ENCODE measurements at regions not wholly inside any gene's neighbourhood (a gene's known extent, or its start where the extent isn't known, plus 50 kb on each side); places are given as distances from the start of the nearest gene placed in this dataset.

DNA sequence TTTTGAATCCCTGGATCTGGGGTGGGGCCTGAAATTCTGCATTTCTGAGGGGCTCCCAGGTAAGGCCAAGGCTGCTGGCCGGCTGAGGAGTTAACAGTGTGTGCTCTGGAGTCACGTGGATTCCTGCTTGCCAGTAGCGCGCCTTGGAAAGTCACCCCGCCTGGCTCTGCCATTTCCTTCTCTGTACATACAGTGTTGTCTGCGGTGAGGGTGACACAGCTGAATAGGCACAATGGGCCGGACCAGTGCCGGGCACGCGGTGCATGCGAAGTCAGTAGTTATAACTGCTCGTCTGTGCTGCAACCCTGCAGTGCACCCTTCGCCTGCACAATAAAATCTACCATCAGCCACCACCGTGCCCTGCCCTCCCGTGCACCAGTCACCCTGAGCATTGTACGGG, 68.0 kb upstream of the EEPD1 start:
- Histone ChIP-seq H3K4me3 (ENCODE audit: low read length) (no peak overlapping the region), H2AFZ (ENCODE audit: low read depth, low read length) (no peak overlapping the region), H3K9me3 (ENCODE audit: insufficient read depth, low read length) (no peaks in the 10 kb centered on the region; the same call in 1 of the 2 replicates), H3K9ac (ENCODE audit: low read length) (no peak overlapping the region), H4K20me1 (ENCODE audit: insufficient read depth, low read length) (no peaks in the 10 kb centered on the region), H3K27ac (ENCODE audit: low read length) (no peak overlapping the region), H3K4me2 (ENCODE audit: low read length) (no peak overlapping the region), H3K27me3 (ENCODE audit: low read depth, low read length) (peaks cover 12% of the 10 kb centered on the region; the same call in 1 of the 2 replicates), H3K79me2 (ENCODE audit: low read length) (no peaks in the 10 kb centered on the region), H3K36me3 (replicated peaks; ENCODE audit: low read depth, low read length) (no peaks in the 10 kb centered on the region), H3K4me1 (ENCODE audit: low read length) (no peaks in the 10 kb centered on the region)
- TF ChIP-seq CTCF (IDR thresholded peaks at IDR 0.05; ENCODE audit: low read depth, low read length) (no peak), EZH2phosphoT487 (IDR thresholded peaks at IDR 0.05; ENCODE audit: low read depth) (no peak)

DNA sequence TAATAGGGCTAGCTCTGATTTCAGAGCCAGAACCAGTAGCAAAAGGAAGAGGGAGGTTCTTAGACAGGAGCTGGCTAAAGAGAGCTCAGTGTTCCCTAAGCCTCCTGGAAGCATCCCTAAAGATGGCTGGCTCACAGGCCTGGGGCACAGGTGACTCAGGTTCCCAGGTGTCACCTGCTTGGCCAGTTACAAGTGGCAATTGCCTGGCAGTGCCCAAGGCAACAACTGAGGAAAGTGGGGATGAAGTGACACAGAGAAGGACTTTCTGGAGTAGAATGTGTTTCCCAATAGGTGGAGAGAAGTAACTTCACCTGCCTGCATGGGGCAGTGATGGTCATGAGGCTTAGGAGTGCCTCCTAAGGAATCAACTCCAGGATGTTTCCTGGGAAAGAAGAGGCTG, 66.5 kb upstream of the EEPD1 start:
- Histone ChIP-seq H4K20me1 (ENCODE audit: insufficient read depth, low read length) (no peaks in the 10 kb centered on the region), H3K79me2 (ENCODE audit: low read length) (no peaks in the 10 kb centered on the region), H3K4me1 (ENCODE audit: low read length) (no peaks in the 10 kb centered on the region), H3K36me3 (replicated peaks; ENCODE audit: low read depth, low read length) (no peaks in the 10 kb centered on the region), H3K9ac (ENCODE audit: low read length) (no peak overlapping the region), H3K27me3 (ENCODE audit: low read depth, low read length) (peaks cover 12% of the 10 kb centered on the region; the same call in 1 of the 2 replicates), H3K4me2 (ENCODE audit: low read length) (no peak overlapping the region), H2AFZ (ENCODE audit: low read depth, low read length) (no peak overlapping the region), H3K9me3 (ENCODE audit: insufficient read depth, low read length) (no peaks in the 10 kb centered on the region; the same call in 1 of the 2 replicates), H3K4me3 (ENCODE audit: low read length) (no peak overlapping the region), H3K27ac (ENCODE audit: low read length) (no peak overlapping the region)
- no peak for TF ChIP-seq EZH2phosphoT487 (IDR thresholded peaks at IDR 0.05; ENCODE audit: low read depth)
- no peak for TF ChIP-seq CTCF (IDR thresholded peaks at IDR 0.05; ENCODE audit: low read depth, low read length)

DNA sequence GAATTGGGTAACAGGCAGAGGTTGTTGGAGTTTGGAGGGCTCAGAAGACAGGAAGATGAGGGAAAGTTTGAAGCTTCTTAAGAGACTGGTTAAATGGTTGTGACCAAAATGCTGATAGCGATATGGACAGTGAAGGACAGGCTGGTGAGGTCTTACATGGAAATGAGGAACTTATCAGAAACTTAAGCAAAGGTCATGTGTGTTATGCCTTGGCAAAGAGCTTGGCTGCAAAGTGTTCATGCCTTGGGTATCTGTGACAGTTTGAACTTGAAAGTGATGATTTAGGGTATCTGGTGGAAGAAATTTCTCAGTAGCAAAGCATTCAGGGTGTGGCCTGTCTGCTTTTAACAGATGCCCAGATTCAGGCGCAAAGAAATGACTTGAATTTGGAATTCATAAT, 64.5 kb upstream of the EEPD1 start:
- Histone ChIP-seq H3K27ac (ENCODE audit: low read length) (no peak overlapping the region), H3K4me1 (ENCODE audit: low read length) (no peaks in the 10 kb centered on the region), H3K4me2 (ENCODE audit: low read length) (no peak overlapping the region), H4K20me1 (ENCODE audit: insufficient read depth, low read length) (no peaks in the 10 kb centered on the region), H3K79me2 (ENCODE audit: low read length) (no peaks in the 10 kb centered on the region), H3K9me3 (ENCODE audit: insufficient read depth, low read length) (no peaks in the 10 kb centered on the region; the same call in 1 of the 2 replicates), H3K9ac (ENCODE audit: low read length) (no peak overlapping the region), H3K4me3 (ENCODE audit: low read length) (no peak overlapping the region), H3K36me3 (replicated peaks; ENCODE audit: low read depth, low read length) (no peaks in the 10 kb centered on the region), H2AFZ (ENCODE audit: low read depth, low read length) (no peak overlapping the region), H3K27me3 (ENCODE audit: low read depth, low read length) (peaks cover 11% of the 10 kb centered on the region; the same call in 1 of the 2 replicates)
- TF ChIP-seq CTCF (IDR thresholded peaks at IDR 0.05; ENCODE audit: low read depth, low read length), result no peak
- TF ChIP-seq EZH2phosphoT487 (IDR thresholded peaks at IDR 0.05; ENCODE audit: low read depth), result no peak

DNA sequence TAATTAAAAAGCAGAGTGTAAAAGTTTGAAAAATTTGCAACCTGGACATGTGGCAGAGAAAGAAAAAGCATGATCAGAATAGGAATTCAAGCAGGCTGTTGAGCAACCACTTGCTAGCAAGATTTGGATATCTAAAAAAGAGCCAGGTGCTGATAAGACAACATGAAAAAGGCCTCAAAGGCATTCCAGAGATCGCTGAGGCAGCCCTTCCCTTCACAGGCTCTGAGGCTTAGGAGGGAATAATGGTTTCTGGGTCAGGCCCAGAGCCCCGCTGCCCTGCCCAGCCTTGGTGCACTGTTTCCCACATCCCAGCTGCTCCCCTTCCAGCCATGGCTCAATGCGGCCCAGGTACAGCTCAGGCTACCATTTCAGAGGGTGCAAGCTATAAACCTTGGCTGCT, 64.1 kb upstream of the EEPD1 start:
- Histone ChIP-seq H3K36me3 (replicated peaks; ENCODE audit: low read depth, low read length) (no peaks in the 10 kb centered on the region), H3K27me3 (ENCODE audit: low read depth, low read length) (peaks cover 11% of the 10 kb centered on the region; the same call in 1 of the 2 replicates), H3K4me3 (ENCODE audit: low read length) (no peak overlapping the region), H4K20me1 (ENCODE audit: insufficient read depth, low read length) (no peaks in the 10 kb centered on the region), H3K27ac (ENCODE audit: low read length) (no peak overlapping the region), H3K9me3 (ENCODE audit: insufficient read depth, low read length) (no peaks in the 10 kb centered on the region; the same call in 1 of the 2 replicates), H3K79me2 (ENCODE audit: low read length) (no peaks in the 10 kb centered on the region), H3K4me1 (ENCODE audit: low read length) (no peaks in the 10 kb centered on the region), H2AFZ (ENCODE audit: low read depth, low read length) (no peak overlapping the region), H3K4me2 (ENCODE audit: low read length) (no peak overlapping the region), H3K9ac (ENCODE audit: low read length) (no peak overlapping the region)
- TF ChIP-seq CTCF (IDR thresholded peaks at IDR 0.05; ENCODE audit: low read depth, low read length) (no peak), EZH2phosphoT487 (IDR thresholded peaks at IDR 0.05; ENCODE audit: low read depth) (no peak)
